ENCODE measurements at regions not wholly inside any gene's neighbourhood (a gene's known extent, or its start where the extent isn't known, plus 50 kb on each side); places are given as distances from the start of the nearest gene placed in this dataset.

GRCh38 chr18:38635709-38636430 lies 1070.3 kb upstream of the CELF4 start:
- Histone ChIP-seq H3K4me3 (ENCODE audit: low read length) (no peak overlapping the region), H2AFZ (ENCODE audit: low read length) (no peak overlapping the region), H3K27ac (ENCODE audit: low read length) (no peak overlapping the region), H3K9me3 (ENCODE audit: low read length) (peaks cover 40% of the 10 kb centered on the region), H3K4me1 (ENCODE audit: low read length) (no peaks in the 10 kb centered on the region), H3K27me3 (ENCODE audit: low read length) (no peaks in the 10 kb centered on the region), H3K36me3 (ENCODE audit: insufficient read depth, low read length) (no peaks in the 10 kb centered on the region), H3K79me2 (ENCODE audit: low read length) (no peaks in the 10 kb centered on the region), H3K9me2 (replicated peaks; ENCODE audit: insufficient read depth, low read length) (no peaks in the 10 kb centered on the region), H3K9ac (ENCODE audit: low read length) (no peak overlapping the region), H4K20me1 (ENCODE audit: insufficient read depth, low read depth, low read length) (no peaks in the 10 kb centered on the region), H3K4me2 (ENCODE audit: low read depth, low read length, poor library complexity, severe bottlenecking) (no peak overlapping the region)
- no peak for DNase-seq

GRCh38 chr18:38634117-38634516 lies 1068.5 kb upstream of the CELF4 start:
- no peaks in the 10 kb centered on the region for H4K20me1 ChIP-seq (ENCODE audit: insufficient read depth, low read depth, low read length)

DNA sequence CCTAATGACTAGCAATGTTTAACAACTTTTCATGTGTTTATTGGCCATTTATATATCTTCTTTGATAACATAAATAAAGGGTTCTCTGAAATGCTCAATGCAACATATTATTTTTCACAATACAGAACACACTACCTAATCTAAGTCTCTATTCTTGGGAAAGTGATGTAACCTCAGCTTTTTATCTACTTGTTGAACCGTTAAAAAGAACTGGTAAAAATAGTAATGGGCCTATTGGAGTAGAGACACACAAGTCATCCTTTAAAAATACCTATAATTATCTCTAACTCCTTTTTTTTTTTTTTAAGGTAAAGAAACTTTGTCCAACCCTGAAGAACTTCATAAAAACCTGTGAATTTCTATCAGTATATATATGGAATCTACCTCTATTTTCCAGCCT lies 1067.7 kb upstream of the CELF4 start:
- H3K79me2 ChIP-seq (ENCODE audit: low read length): no peaks in the 10 kb centered on the region
- no peaks in the 10 kb centered on the region for H3K4me1 ChIP-seq (ENCODE audit: low read length)
- no peak for DNase-seq
- H4K20me1 ChIP-seq (ENCODE audit: insufficient read depth, low read depth, low read length): no peaks in the 10 kb centered on the region
- H3K27ac ChIP-seq (ENCODE audit: low read length): no peak overlapping the region
- no peak overlapping the region for H2AFZ ChIP-seq (ENCODE audit: low read length)
- H3K27me3 ChIP-seq (ENCODE audit: low read length): no peaks in the 10 kb centered on the region
- H3K4me3 ChIP-seq (ENCODE audit: low read length): no peak overlapping the region
- peaks cover 38% of the 10 kb centered on the region for H3K9me3 ChIP-seq (ENCODE audit: low read length)
- H3K9ac ChIP-seq (ENCODE audit: low read length): no peak overlapping the region
- no peak overlapping the region for H3K4me2 ChIP-seq (ENCODE audit: low read depth, low read length, poor library complexity, severe bottlenecking)
- H3K9me2 ChIP-seq (replicated peaks; ENCODE audit: insufficient read depth, low read length): no peaks in the 10 kb centered on the region
- no peaks in the 10 kb centered on the region for H3K36me3 ChIP-seq (ENCODE audit: insufficient read depth, low read length)

More at GRCh38 chr18:38634117-38634516, 1068.5 kb upstream of the CELF4 start:
- H3K4me3 ChIP-seq (ENCODE audit: low read length): no peak overlapping the region
- no peak overlapping the region for H3K9ac ChIP-seq (ENCODE audit: low read length)
- H3K27me3 ChIP-seq (ENCODE audit: low read length): no peaks in the 10 kb centered on the region
- no peaks in the 10 kb centered on the region for H3K9me2 ChIP-seq (replicated peaks; ENCODE audit: insufficient read depth, low read length)
- H3K36me3 ChIP-seq (ENCODE audit: insufficient read depth, low read length): no peaks in the 10 kb centered on the region
- no peaks in the 10 kb centered on the region for H3K4me1 ChIP-seq (ENCODE audit: low read length)
- H3K79me2 ChIP-seq (ENCODE audit: low read length): no peaks in the 10 kb centered on the region
- no peak overlapping the region for H3K27ac ChIP-seq (ENCODE audit: low read length)
- no peak overlapping the region for H2AFZ ChIP-seq (ENCODE audit: low read length)
- peaks cover 40% of the 10 kb centered on the region for H3K9me3 ChIP-seq (ENCODE audit: low read length)
- no peak overlapping the region for H3K4me2 ChIP-seq (ENCODE audit: low read depth, low read length, poor library complexity, severe bottlenecking)
- DNase-seq: no peak

DNA sequence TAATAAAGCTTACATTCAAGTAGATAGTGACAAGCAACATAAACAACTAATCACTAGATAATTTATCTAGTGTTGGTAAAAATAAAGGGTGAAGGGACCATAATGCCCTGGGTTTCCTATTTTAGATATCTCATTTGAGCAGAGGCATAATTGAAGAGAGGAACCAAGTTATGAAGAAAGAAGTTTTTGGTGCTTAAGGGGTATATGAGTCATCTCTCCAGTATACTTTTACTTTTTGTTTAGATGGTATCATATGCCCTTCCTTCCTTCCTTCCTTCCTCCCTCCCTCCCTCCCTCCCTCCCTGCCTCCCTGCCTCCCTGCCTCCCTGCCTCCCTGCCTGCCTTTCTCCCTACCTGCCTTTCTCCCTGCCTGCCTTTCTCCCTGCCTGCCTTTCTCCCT lies 1053.5 kb upstream of the CELF4 start:
- Histone ChIP-seq H3K4me3 (ENCODE audit: low read length) (no peak overlapping the region), H3K9me3 (ENCODE audit: low read length) (peaks cover 26% of the 10 kb centered on the region), H3K36me3 (ENCODE audit: insufficient read depth, low read length) (no peaks in the 10 kb centered on the region), H4K20me1 (ENCODE audit: insufficient read depth, low read depth, low read length) (no peaks in the 10 kb centered on the region), H2AFZ (ENCODE audit: low read length) (no peak overlapping the region), H3K9me2 (replicated peaks; ENCODE audit: insufficient read depth, low read length) (no peaks in the 10 kb centered on the region), H3K27ac (ENCODE audit: low read length) (no peak overlapping the region), H3K9ac (ENCODE audit: low read length) (no peak overlapping the region), H3K27me3 (ENCODE audit: low read length) (no peaks in the 10 kb centered on the region), H3K79me2 (ENCODE audit: low read length) (no peaks in the 10 kb centered on the region), H3K4me2 (ENCODE audit: low read depth, low read length, poor library complexity, severe bottlenecking) (no peak overlapping the region), H3K4me1 (ENCODE audit: low read length) (no peaks in the 10 kb centered on the region)
- DNase-seq: no peak

- Histone ChIP-seq H3K9ac (ENCODE audit: low read length) (no peak overlapping the region), H3K4me3 (ENCODE audit: low read length) (no peak overlapping the region), H3K79me2 (ENCODE audit: low read length) (no peaks in the 10 kb centered on the region)
Observed at GRCh38 chr18:38616306-38616705, 1050.7 kb upstream of the CELF4 start.

GRCh38 chr18:38612904-38613303 lies 1047.3 kb upstream of the CELF4 start:
- H3K4me2 ChIP-seq (ENCODE audit: low read depth, low read length, poor library complexity, severe bottlenecking): no peak overlapping the region
- no peaks in the 10 kb centered on the region for H4K20me1 ChIP-seq (ENCODE audit: insufficient read depth, low read depth, low read length)
- no peak overlapping the region for H3K4me3 ChIP-seq (ENCODE audit: low read length)
- no peak overlapping the region for H3K9ac ChIP-seq (ENCODE audit: low read length)
- H3K27ac ChIP-seq (ENCODE audit: low read length): no peak overlapping the region
- H3K4me1 ChIP-seq (ENCODE audit: low read length): no peaks in the 10 kb centered on the region
- H3K79me2 ChIP-seq (ENCODE audit: low read length): no peaks in the 10 kb centered on the region
- no peaks in the 10 kb centered on the region for H3K9me2 ChIP-seq (replicated peaks; ENCODE audit: insufficient read depth, low read length)
- no peaks in the 10 kb centered on the region for H3K27me3 ChIP-seq (ENCODE audit: low read length)
- H2AFZ ChIP-seq (ENCODE audit: low read length): no peak overlapping the region
- no peak for DNase-seq
- H3K9me3 ChIP-seq (ENCODE audit: low read length): peaks cover 28% of the 10 kb centered on the region
- H3K36me3 ChIP-seq (ENCODE audit: insufficient read depth, low read length): no peaks in the 10 kb centered on the region

More at GRCh38 chr18:38616306-38616705, 1050.7 kb upstream of the CELF4 start:
- no peak for DNase-seq
- Histone ChIP-seq H3K4me1 (ENCODE audit: low read length) (no peaks in the 10 kb centered on the region), H3K4me2 (ENCODE audit: low read depth, low read length, poor library complexity, severe bottlenecking) (no peak overlapping the region), H3K9me2 (replicated peaks; ENCODE audit: insufficient read depth, low read length) (no peaks in the 10 kb centered on the region), H2AFZ (ENCODE audit: low read length) (no peak overlapping the region), H4K20me1 (ENCODE audit: insufficient read depth, low read depth, low read length) (no peaks in the 10 kb centered on the region), H3K27ac (ENCODE audit: low read length) (no peak overlapping the region), H3K9me3 (ENCODE audit: low read length) (peaks cover 30% of the 10 kb centered on the region), H3K27me3 (ENCODE audit: low read length) (no peaks in the 10 kb centered on the region), H3K36me3 (ENCODE audit: insufficient read depth, low read length) (no peaks in the 10 kb centered on the region)

DNA sequence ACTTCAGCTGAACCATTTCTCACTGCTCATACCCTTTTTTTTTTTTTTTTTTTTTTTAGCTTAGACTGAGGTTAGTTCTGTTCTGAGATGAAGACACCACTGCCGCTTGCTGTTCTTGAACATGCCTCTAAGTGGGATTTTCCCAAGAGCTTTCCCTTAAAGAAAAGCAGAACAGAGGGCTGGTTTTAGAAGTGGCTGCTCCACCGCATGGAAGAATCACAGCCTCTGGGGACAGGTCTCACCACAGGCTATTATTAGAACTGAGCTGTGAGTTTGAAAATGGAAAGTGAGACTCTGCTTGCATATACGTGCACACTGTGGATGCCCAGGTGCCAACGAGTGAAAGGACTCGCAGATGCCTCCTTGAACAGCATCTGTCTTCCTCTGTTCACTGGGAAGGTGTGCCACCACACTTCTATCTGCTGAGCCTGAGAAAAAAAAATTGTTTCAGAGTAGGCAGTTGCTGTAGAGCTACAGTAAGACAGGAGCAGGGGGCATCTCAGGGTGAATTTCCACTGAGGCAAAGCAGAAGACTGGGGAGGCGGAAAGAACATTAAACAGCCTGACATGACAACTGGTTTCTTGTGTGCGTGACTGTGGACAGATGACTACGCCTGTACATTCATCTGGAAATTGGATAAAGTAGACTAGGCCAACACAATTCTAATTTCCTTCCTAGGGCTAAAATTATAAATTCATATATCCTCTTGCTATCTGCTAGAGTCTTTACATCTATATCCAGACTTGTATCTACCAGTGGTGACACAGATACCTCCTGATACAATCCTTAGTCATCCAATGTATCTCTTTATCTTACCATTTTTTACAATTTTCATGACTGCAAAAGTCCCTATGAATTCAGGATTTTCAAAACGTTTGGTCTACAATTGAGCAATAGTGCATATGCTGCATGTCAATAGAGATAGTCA lies 1045.7 kb upstream of the CELF4 start:
- no peaks in the 10 kb centered on the region for H3K36me3 ChIP-seq (ENCODE audit: insufficient read depth, low read length)
- no peaks in the 10 kb centered on the region for H3K27me3 ChIP-seq (ENCODE audit: low read length)
- H3K79me2 ChIP-seq (ENCODE audit: low read length): no peaks in the 10 kb centered on the region
- no peaks in the 10 kb centered on the region for H3K4me1 ChIP-seq (ENCODE audit: low read length)
- H3K9me3 ChIP-seq (ENCODE audit: low read length): peaks cover 30% of the 10 kb centered on the region
- H3K4me2 ChIP-seq (ENCODE audit: low read depth, low read length, poor library complexity, severe bottlenecking): no peak overlapping the region
- H3K4me3 ChIP-seq (ENCODE audit: low read length): no peak overlapping the region
- no peaks in the 10 kb centered on the region for H3K9me2 ChIP-seq (replicated peaks; ENCODE audit: insufficient read depth, low read length)
- no peak overlapping the region for H2AFZ ChIP-seq (ENCODE audit: low read length)
- no peaks in the 10 kb centered on the region for H4K20me1 ChIP-seq (ENCODE audit: insufficient read depth, low read depth, low read length)
- no peak overlapping the region for H3K27ac ChIP-seq (ENCODE audit: low read length)
- H3K9ac ChIP-seq (ENCODE audit: low read length): no peak overlapping the region
- DNase-seq: no peak

- Histone ChIP-seq H3K4me1 (ENCODE audit: low read length) (no peaks in the 10 kb centered on the region), H4K20me1 (ENCODE audit: insufficient read depth, low read depth, low read length) (no peaks in the 10 kb centered on the region), H3K9me3 (ENCODE audit: low read length) (peaks cover 29% of the 10 kb centered on the region), H2AFZ (ENCODE audit: low read length) (no peak overlapping the region), H3K4me2 (ENCODE audit: low read depth, low read length, poor library complexity, severe bottlenecking) (no peak overlapping the region), H3K36me3 (ENCODE audit: insufficient read depth, low read length) (no peaks in the 10 kb centered on the region), H3K9ac (ENCODE audit: low read length) (no peak overlapping the region), H3K4me3 (ENCODE audit: low read length) (no peak overlapping the region), H3K27me3 (ENCODE audit: low read length) (no peaks in the 10 kb centered on the region), H3K9me2 (replicated peaks; ENCODE audit: insufficient read depth, low read length) (no peaks in the 10 kb centered on the region), H3K79me2 (ENCODE audit: low read length) (no peaks in the 10 kb centered on the region), H3K27ac (ENCODE audit: low read length) (no peak overlapping the region)
- no peak for DNase-seq
Observed at GRCh38 chr18:38606841-38607240, 1041.2 kb upstream of the CELF4 start.

Measured in Karpas-422 (cell line).